GM23338 (cell line): ENCODE measurements at regions not wholly inside any gene's neighbourhood (a gene's known extent, or its start where the extent isn't known, plus 50 kb on each side); places are given as distances from the start of the nearest gene placed in this dataset.

Experiments used
- ATAC-seq: fragments of 200-7000 bp; cut with Tn5 transposase; 3 replicates; pipeline ENCODE4 v1.9.1; 2020
- DNase-seq: peaks from one replicate; pipeline ENCODE4 v3.0.0-alpha.2; 2015; ENCODE audit warnings: low spot score
- H2AFZ ChIP-seq: fragments of 200-600 bp; sonication (generic); 2 replicates; pipeline ENCODE4 v1.8.0; 2016; ENCODE audit warnings: antibody characterized with exemption, mild to moderate bottlenecking, moderate library complexity
- H3F3A ChIP-seq: fragments of 200-600 bp; sonication (generic); replicated peaks from 2 replicates; pipeline ENCODE4 v1.8.0; 2017; ENCODE audit warnings: antibody characterized with exemption, mixed run types, low read depth
- H3K27ac ChIP-seq: fragments of 200-600 bp; sonication (generic); 2 replicates; pipeline ENCODE4 v1.6.1; 2016; ENCODE audit warnings: low read depth
- H3K27me3 ChIP-seq: fragments of 200-600 bp; sonication (generic); 2 replicates; pipeline ENCODE4 v1.8.0; 2016; ENCODE audit warnings: mild to moderate bottlenecking, mixed run types, moderate library complexity; ENCODE audit not compliant: insufficient read depth
- H3K36me3 ChIP-seq: fragments of 200-600 bp; sonication (generic); 2 replicates; pipeline ENCODE4 v1.8.0; 2016; ENCODE audit warnings: mild to moderate bottlenecking; ENCODE audit not compliant: insufficient read depth
- H3K4me1 ChIP-seq: fragments of 200-600 bp; sonication (generic); 2 replicates; pipeline ENCODE4 v1.8.0; 2016; ENCODE audit warnings: mild to moderate bottlenecking, moderate library complexity; ENCODE audit not compliant: insufficient read depth
- H3K4me2 ChIP-seq: fragments of 200-600 bp; sonication (generic); 2 replicates; pipeline ENCODE4 v1.7.1; 2017; ENCODE audit warnings: mixed run types
- H3K4me3 ChIP-seq: fragments of 200-600 bp; sonication (generic); 2 replicates; pipeline ENCODE4 v1.6.1; 2016; ENCODE audit warnings: mixed run types
- H3K79me2 ChIP-seq: fragments of 200-600 bp; sonication (generic); replicated peaks from 2 replicates; pipeline ENCODE4 v1.8.0; 2017; ENCODE audit warnings: mild to moderate bottlenecking; ENCODE audit not compliant: insufficient read depth
- H3K9me2 ChIP-seq: fragments of 200-600 bp; sonication (generic); 2 replicates; pipeline ENCODE4 v1.8.0; 2017; ENCODE audit not compliant: insufficient read depth
- H4K20me1 ChIP-seq: fragments of 200-600 bp; sonication (generic); replicated peaks from 2 replicates; pipeline ENCODE4 v1.8.0; 2017; ENCODE audit warnings: mild to moderate bottlenecking; ENCODE audit not compliant: insufficient read depth
- H3K27ac Mint-ChIP-seq: 2 replicates; pipeline ENCODE4 v1.8.0; 2020; ENCODE audit warnings: inconsistent platforms, mild to moderate bottlenecking, moderate library complexity, mixed read lengths
- H3K27me3 Mint-ChIP-seq: 3 replicates; pipeline ENCODE4 v1.8.0; 2022; ENCODE audit warnings: low read depth, mild to moderate bottlenecking, moderate library complexity, mixed read lengths, inconsistent platforms; ENCODE audit not compliant: insufficient read depth, poor library complexity
- H3K36me3 Mint-ChIP-seq: 3 replicates; pipeline ENCODE4 v1.8.0; 2021; ENCODE audit warnings: low read depth, mild to moderate bottlenecking, inconsistent platforms, moderate library complexity, mixed read lengths
- H3K4me1 Mint-ChIP-seq: 3 replicates; pipeline ENCODE4 v1.8.0; 2020; ENCODE audit warnings: mild to moderate bottlenecking, inconsistent platforms, mixed read lengths
- H3K4me3 Mint-ChIP-seq: 3 replicates; pipeline ENCODE4 v1.8.0; 2021; ENCODE audit warnings: moderate library complexity, mild to moderate bottlenecking, inconsistent platforms, mixed read lengths
- H3K9me3 Mint-ChIP-seq: 3 replicates; pipeline ENCODE4 v1.8.0; 2020; ENCODE audit warnings: moderate library complexity, mild to moderate bottlenecking, inconsistent platforms, mixed read lengths
- CREB1 ChIP-seq: fragments of 250-450 bp; sonication (Bioruptor Pico); IDR thresholded peaks from 2 replicates; pipeline ENCODE4 v1.5.0; 2020; ENCODE audit warnings: low read depth, mild to moderate bottlenecking, moderate library complexity
- CTCF ChIP-seq, 2 experiments: fragments of 200-600 bp in 1 of 2; sonication (generic) in 1 of 2; conservative IDR thresholded peaks; 2 replicates each; pipeline versions ENCODE4 v1.5.1 to v1.6.1; 2016 to 2017; ENCODE audit warnings: antibody characterized with exemption in 2 of 2, low read depth in 2 of 2, mild to moderate bottlenecking in 2 of 2, moderate library complexity in 1 of 2
- EZH2 ChIP-seq: fragments of 200-600 bp; sonication (generic); IDR thresholded peaks from one replicate; pipeline ENCODE4 v1.8.0; 2017; ENCODE audit warnings: antibody characterized with exemption, mild to moderate bottlenecking, low read depth; ENCODE audit not compliant: unreplicated experiment
- EZH2phosphoT487 ChIP-seq: fragments of 200-600 bp; sonication (generic); IDR thresholded peaks from one replicate; pipeline ENCODE4 v1.8.1; 2018; ENCODE audit warnings: antibody characterized with exemption; ENCODE audit not compliant: unreplicated experiment
- JUNB ChIP-seq: IDR thresholded peaks from one replicate; pipeline ENCODE4 v1.6.1; 2016; ENCODE audit warnings: antibody characterized with exemption; ENCODE audit not compliant: unreplicated experiment
- NANOG ChIP-seq: IDR thresholded peaks from 2 replicates; pipeline ENCODE4 v1.6.1; 2016; ENCODE audit warnings: antibody characterized with exemption, borderline replicate concordance
- POLR2AphosphoS5 ChIP-seq: IDR thresholded peaks from 2 replicates; pipeline ENCODE4 v1.6.1; 2016; ENCODE audit warnings: antibody characterized with exemption, low read depth
- REST ChIP-seq: IDR thresholded peaks from one replicate; pipeline ENCODE4 v1.6.1; 2018; ENCODE audit warnings: antibody characterized with exemption; ENCODE audit not compliant: unreplicated experiment
- STAT1 ChIP-seq: IDR thresholded peaks from one replicate; pipeline ENCODE4 v1.6.1; 2016; ENCODE audit warnings: antibody characterized with exemption; ENCODE audit not compliant: unreplicated experiment
- ZNF114 ChIP-seq: fragments of 250-450 bp; sonication (Bioruptor Pico); IDR thresholded peaks from 2 replicates; pipeline ENCODE4 v1.5.0; 2020; ENCODE audit warnings: mild to moderate bottlenecking, moderate library complexity
- ZNF331 ChIP-seq: fragments of 250-450 bp; sonication (Bioruptor Pico); IDR thresholded peaks from 2 replicates; pipeline ENCODE4 v1.5.0; 2020; ENCODE audit warnings: low read depth, mild to moderate bottlenecking, moderate library complexity
- ZNF462 ChIP-seq: fragments of 250-450 bp; sonication (Bioruptor Pico); IDR thresholded peaks from 2 replicates; pipeline ENCODE4 v1.5.0; 2020; ENCODE audit warnings: mild to moderate bottlenecking, moderate library complexity

- DNase-seq (no peak), ATAC-seq (no peak)
- H2AFZ ChIP-seq: no peak overlapping the region
- H3K27ac Mint-ChIP-seq: no peak overlapping the region
- H3K27ac ChIP-seq: no peak overlapping the region
- TF ChIP-seq NANOG (no peak), JUNB (no peak)
- H4K20me1 ChIP-seq: no peaks in the 10 kb centered on the region
- H3K36me3 ChIP-seq: no peaks in the 10 kb centered on the region
- H3K4me3 Mint-ChIP-seq: no peak overlapping the region
- H3K4me1 ChIP-seq: peaks cover 6% of the 10 kb centered on the region; the same call in 1 of the 2 replicates
- H3K27me3 Mint-ChIP-seq: no peaks in the 10 kb centered on the region
- H3K36me3 Mint-ChIP-seq: no peaks in the 10 kb centered on the region; the same call in 2 of the 3 replicates
- no peak overlapping the region for H3K4me2 ChIP-seq
- no peaks in the 10 kb centered on the region for H3K79me2 ChIP-seq
- H3K9me3 Mint-ChIP-seq: peaks cover 3% of the 10 kb centered on the region; the same call in 2 of the 3 replicates
- H3K4me3 ChIP-seq: no peak overlapping the region
- H3F3A ChIP-seq: no peaks in the 10 kb centered on the region
- H3K4me1 Mint-ChIP-seq: peaks cover 12% of the 10 kb centered on the region
- no peaks in the 10 kb centered on the region for H3K27me3 ChIP-seq
- H3K9me2 ChIP-seq: no peaks in the 10 kb centered on the region
Measured at GRCh38 chr1:166271151-166271538, 104.3 kb upstream of the FAM78B start.

- peaks cover 6% of the 10 kb centered on the region; the same call in 1 of the 2 replicates for H3K4me1 ChIP-seq
- H3K27ac ChIP-seq: no peak overlapping the region
- 0 out of 2 replicates have a peak overlapping the region, but pooled peaks have one; percentile 12 for H3K4me2 ChIP-seq
- Mint-ChIP-seq H3K4me3 (no peak overlapping the region), H3K9me3 (peaks cover 11% of the 10 kb centered on the region; the same call in 2 of the 3 replicates), H3K4me1 (peaks cover 12% of the 10 kb centered on the region), H3K27me3 (no peaks in the 10 kb centered on the region), H3K36me3 (no peaks in the 10 kb centered on the region; the same call in 2 of the 3 replicates), H3K27ac (no peak overlapping the region)
- no peaks in the 10 kb centered on the region for H3K9me2 ChIP-seq
- no peak overlapping the region for H2AFZ ChIP-seq
- H3K79me2 ChIP-seq: no peaks in the 10 kb centered on the region
- H3K36me3 ChIP-seq: no peaks in the 10 kb centered on the region
- H3K4me3 ChIP-seq: no peak overlapping the region
- no peaks in the 10 kb centered on the region for H3K27me3 ChIP-seq
- no peaks in the 10 kb centered on the region for H4K20me1 ChIP-seq
- H3F3A ChIP-seq: no peaks in the 10 kb centered on the region
- ATAC-seq (no peak), DNase-seq (no peak)
- TF ChIP-seq POLR2AphosphoS5: no peak
- TF ChIP-seq EZH2: no peak
- no peak for TF ChIP-seq STAT1
- no peak for TF ChIP-seq CREB1 (CRISPR knock-in tag)
- TF ChIP-seq EZH2phosphoT487: no peak
- no peak for TF ChIP-seq NANOG
- TF ChIP-seq REST: no peak
- no peak for TF ChIP-seq ZNF114 (CRISPR knock-in tag)
- TF ChIP-seq CTCF (conservative IDR thresholded peaks at IDR 0.05; ENCODE audit: low read depth in 2 of 2): no peak
- TF ChIP-seq ZNF462 (CRISPR knock-in tag): no peak
- no peak for TF ChIP-seq ZNF331 (CRISPR knock-in tag)
Measured at GRCh38 chr1:166272155-166272554, 105.4 kb upstream of the FAM78B start.
